Endothelial cell of hepatic sinusoid (primary cell): ENCODE measurements at regions not wholly inside any gene's neighbourhood (a gene's known extent, or its start where the extent isn't known, plus 50 kb on each side); places are given as distances from the start of the nearest gene placed in this dataset.

Experiments
- in situ Hi-C: cut with HindIII; loops from 2 replicates; pipeline ENCODE4 v1.10.0; 2017; ENCODE audit warnings: low sequenced_read_pairs

DNA sequence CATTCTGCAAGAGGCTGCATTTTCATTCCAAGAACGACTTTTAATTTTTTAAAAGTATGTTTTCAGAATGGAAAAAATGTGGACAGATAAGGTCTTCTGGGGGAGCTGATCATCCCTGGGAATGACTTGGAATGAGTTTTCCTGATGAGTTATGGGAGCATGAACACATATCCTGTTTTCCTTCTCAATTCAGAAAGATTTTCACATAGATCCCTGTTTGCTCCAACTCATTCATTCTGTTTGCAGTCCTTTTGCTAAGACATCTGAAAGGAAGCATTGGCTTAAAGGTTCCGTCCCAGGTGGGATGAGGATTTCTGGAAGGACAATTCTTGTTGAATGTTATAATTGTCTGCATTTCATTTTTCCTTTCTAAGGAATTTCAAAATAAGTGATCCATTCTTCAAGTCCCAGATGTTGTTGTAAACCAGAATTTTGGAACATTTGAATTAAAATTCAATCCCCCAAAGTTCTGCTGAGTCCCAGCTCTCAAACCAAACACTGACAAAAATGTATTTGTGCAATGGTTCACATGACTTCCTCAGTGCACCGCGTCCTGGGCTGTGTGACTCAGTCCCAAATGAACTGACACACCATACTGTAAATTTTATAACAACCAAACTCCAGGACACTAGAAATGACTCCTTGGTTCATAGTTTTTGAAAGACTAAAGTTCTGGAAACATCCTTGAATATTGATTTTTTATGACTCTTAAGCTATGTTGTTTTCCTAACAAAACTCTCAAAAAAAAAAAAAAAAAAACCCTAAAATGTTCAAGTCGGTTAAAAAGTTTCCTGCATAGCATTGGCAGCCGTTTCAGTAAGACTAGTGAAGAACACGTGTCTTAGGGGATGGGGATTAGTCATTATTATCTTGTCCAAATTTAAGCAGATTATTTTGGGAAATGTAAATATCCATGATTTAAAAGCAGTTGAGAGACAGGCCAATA lies 281.8 kb upstream of the TCF4 start:
- in situ Hi-C loops = no loop called here

DNA sequence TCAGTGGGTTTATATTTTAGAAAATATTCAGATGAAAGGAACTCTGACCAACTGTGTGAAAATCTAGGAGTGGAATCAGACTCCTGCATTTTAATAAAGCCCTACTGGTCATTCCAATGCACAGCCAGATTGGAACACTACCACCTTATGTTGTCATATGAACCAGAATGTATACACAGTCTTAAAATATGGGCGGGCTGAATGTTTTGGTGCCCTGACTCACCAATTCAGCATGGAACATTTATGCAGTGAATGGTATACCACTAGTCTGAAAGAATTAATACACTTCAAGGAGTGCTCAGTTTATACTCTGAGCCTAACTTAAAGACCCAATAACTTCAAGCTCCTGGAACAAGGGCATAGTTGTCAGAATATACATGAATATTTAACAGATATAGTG lies 280.9 kb upstream of the TCF4 start:
- in situ Hi-C loops = no loop called here

DNA sequence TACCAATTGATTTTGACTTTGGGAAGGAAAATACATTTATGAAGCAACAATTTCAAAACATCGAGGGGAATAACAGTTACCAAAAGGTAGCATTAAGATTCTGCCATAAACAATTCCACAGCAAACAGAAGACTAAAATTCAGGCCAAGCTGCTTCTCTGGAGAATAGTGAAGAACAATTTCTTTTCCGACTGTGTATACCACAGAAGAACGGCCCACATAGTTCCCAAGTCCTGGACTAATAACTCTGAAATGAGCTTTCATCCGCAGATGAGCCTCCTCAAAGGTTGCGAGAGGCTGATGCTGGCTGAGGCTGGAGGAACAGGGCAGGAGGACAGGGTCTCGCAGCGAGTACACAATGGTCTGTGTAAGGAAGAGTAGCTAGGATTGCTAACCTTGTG lies 278.9 kb upstream of the TCF4 start:
- in situ Hi-C loops = no loop called here

DNA sequence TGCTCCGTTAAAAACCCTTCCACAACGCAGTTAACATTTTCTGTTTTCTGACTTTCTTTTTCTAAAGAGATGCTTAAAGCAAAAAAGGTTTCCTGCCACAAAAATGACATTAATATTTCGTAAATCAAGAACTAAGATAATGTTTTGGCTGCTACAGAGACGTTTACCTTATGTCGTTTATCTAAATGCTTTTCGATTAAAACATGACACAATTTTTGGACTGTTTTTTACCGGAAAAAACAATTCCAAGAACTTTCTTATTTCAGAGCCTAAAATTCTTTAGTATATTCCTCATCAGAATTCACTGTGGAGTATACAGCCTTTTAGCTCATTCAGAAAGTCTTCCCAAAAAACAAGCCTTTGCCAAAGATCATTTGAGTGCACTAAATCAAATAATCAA lies 278.0 kb upstream of the TCF4 start:
- in situ Hi-C loops = no loop called here

DNA sequence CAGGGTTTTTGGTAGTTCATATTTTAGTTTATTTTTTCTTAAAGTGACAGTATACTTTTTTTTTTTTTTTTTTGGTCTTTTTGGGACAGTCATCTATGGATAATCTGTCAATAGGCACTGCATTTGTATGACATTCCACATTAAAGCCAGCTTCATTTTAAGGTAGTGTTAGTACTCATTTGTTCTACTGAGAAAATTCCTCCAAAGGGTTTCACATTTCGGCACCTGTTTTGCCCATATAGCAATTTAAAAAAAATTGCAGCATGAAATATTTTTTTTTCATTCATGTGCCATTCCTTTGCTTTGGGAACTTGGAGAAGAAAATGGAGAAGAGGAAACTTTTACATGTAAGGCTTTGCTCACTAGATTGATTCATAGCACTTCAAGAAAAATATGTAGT lies 276.3 kb upstream of the TCF4 start:
- in situ Hi-C loops = no loop called here

DNA sequence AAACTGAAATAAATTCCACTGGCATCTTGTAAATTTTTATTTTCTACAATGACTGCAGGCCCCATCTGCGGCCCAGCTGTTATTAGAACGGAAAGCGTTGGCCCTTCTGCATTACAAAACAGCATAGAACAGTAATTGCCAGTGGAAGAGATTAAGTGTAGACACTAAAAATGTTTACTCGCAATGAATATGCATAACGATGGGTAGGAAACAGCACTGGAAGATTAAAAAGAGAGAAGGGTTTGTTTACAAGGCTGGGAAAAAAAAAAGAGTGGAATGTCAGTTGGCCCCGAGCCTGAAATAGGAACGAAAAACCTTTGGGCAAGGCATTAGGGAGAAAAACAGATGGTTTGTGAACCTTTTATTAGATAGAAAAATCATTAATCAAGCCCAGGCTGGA lies 275.9 kb upstream of the TCF4 start:
- in situ Hi-C loops = no loop called here

DNA sequence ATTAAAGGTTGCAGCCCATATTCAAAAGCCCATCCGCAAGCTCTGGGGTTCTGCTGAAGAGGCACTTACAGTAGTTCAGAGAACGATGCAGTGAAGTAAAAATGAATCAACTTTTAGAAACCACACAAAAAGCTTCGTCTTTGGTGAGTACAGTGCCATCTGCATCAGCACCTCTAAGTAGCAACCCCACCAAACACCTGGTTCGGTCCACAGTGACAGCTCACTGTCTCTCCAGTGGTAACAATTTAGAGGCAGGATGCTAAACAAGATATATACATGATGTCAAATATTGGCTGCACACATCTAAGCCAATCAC lies 275.4 kb upstream of the TCF4 start:
- in situ Hi-C loops = no loop called here

DNA sequence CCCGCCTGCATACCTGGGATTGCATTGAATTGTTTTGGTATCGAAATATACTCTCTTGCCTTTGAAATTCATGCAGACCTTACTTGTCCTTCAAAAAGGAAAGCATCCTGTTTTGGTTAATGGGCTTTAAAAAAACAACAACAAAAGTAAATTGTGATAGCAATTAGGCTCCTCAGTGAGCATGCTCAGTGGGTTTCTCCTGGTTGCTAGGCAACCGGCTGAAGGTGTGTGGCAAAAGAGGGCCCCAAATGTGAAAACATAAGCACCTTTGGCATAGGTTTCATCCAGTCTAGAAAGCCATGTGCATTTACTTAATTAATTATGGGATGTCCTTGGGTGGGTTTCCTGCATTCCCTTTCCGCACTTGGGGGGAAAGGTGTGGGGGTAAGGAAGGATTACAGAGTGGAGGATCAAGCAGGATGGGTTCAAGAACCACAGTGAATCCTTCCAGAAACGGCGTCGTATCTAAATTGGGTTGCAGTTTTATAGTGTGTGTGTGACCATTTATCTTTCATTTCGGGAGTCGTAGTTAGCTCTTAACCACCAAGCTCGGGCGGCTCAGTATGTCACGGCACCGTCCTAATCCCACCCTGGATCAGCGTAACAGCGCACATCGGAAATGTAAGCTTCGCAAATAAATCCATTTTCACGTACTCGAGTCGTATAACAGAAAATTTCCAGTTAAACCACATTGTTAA lies 274.9 kb upstream of the TCF4 start:
- in situ Hi-C loops = no loop called here

DNA sequence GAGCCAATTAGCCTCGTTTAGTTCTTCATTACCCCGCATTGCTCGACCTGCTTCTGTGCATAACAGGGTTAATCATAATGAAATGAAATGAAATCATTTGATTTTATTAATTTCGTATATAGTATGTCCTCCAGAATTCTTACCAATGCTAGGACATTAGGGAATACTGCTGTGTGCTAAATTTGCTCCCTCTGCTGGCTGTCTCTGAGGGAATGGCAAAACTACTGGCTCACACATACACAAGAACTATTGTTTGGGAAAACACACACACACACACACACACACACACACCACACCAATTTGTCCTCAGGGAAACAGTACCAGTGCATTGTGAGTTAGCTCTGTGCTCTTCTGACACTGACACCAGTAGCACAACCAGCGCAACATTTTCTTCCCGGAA lies 273.3 kb upstream of the TCF4 start:
- in situ Hi-C loops = no loop called here

DNA sequence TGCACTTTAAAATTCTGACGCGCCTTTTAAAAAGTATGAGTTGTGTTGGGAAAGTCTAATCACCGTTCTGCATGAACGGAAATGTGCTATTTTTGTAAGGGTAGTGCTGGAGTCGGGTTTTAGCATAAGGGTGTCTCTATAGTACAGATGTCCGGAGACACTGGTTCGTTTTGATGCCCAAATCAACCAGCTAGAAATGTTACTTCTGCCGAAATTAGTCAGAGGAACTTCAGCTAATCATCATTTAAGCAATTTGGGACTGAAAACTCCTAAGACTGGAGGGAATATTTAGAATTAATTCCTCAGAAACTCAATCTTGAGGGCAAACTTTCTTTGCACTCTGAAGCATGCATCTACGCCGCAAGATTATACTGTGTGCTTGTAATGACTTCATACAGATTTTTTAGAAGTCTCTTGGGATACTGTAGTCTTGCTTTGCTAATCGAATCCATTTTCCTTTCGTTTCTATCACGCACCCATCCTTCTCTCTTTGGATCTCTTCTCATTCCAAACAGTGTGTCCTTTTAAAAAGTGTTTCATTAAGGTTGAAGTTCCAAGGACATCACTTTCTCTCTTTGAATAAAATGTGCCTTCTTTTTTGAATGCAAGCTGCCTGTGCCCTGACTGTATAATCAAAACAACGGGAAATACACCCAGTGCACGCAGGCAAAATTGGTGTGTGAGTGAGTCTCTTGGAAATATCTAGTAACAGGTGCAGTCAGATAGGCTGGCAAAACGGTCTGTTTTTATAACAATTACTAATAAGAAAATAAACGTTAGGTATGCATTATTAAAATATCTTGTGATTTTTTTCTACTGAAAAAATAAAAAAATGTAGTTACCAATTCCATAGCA lies 270.9 kb upstream of the TCF4 start:
- in situ Hi-C loops = no loop called here

DNA sequence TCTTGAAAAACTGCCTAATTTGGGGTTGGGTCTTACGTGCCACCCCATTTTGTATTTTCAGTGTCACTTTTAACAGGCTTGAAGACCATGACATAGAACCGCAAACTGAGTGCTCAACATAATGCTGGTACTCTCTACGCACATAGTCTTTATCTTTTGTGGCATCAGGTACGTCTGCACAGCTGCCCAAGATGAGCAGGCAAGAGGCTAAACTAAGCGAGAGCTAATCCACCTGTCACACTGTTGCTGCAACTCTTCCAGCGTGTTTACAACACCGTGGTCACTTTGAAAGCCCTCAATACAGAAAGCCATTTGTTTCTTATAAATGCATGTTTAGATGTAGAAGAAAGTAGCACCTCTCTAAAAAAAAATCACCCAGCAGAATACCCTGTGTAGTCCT lies 270.0 kb upstream of the TCF4 start:
- in situ Hi-C loops = no loop called here

DNA sequence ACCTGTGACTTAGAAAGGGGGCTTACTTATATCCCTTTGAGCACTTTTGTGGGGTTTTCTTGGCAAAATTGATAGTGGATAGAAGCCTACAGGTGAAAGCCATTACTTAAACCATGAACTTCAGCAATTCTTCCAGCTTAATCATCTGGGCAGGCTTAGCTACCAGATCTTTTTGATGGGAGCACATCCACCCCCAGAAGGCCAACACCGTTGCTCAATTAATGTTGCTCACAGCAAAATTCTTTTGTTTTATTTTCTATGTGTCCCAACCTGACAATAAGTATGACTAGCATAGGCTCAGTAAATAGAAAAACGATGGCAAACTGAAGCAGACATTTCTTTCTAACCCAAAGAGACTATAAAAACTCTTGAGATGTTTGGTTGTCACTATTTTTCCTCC lies 269.4 kb upstream of the TCF4 start:
- in situ Hi-C loops = no loop called here

DNA sequence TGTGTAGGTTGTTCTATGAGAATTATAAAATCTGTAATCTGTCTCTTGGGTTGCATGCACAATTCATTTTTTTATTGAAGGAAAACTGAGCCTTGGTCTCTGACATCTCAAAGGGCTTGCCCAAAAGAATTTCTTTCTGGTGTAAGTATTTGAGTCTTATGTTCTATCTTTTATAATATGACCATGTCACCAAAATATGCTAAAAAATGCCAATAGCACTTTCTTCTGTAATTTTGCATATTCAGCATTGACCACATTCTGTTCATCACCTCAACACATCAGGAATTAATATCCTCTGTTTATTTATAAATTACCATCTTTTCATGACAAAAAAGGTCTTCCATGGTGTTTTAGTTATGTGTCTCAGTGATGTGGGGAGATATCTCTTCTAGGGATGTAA lies 268.7 kb upstream of the TCF4 start:
- in situ Hi-C loops = no loop called here

DNA sequence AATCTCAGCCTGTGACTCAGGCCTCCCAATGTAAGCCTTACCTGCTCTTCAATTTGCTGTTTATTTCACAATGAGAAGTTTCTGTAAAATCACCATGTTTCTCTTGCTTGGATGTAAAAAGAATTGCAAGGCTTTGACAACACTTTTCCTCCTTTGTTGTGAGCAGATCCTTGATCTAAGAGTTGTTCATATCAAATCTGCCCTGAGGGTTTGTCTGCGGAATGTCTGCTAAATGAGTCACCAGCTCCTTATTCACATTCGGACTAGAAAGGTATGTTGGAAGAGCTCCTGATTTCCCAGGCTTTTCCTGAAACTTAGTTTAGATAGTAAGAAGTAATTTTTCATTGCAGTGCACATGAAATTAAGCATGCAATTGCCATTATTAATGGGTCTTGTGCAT lies 268.2 kb upstream of the TCF4 start:
- in situ Hi-C loops = no loop called here

DNA sequence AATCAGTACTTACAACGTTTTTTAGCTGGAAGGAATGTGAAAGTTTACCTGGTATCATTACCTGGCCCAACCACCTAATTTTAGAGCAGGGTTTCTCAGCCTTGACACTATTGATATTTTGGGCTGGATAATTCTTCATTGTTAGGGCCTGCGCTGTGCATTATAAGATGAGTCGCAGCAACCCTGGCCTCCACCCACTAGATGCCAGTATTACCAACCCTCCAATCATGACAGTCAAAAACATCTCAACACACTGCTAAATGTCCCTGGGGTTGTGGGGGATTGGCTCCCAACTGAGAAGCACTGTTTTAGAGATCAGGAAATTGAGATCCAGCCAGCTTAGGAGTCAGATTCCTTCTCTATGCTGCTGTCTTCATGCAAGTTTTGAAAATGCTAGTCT lies 265.3 kb upstream of the TCF4 start:
- in situ Hi-C loops = no loop called here

DNA sequence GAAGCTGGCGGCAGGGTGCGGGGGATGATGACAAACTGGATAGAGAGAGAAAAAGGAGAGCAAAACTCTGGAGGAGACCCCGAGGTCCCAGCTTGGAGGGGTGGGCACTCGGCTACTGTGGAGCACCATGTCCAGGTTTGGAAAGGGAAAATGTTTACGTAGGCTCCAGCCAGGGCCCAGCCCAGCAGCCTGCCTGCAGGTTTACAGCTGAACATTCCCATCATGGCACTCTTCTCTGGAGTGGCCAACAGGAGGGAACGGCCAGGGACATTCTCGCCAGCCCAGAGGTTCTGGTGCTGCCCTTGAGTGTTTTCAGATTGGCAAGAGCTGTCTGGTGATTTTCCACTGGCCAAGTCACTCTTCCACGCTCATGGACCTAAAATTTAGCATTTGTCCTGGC lies 262.9 kb upstream of the TCF4 start:
- in situ Hi-C loops = no loop called here

DNA sequence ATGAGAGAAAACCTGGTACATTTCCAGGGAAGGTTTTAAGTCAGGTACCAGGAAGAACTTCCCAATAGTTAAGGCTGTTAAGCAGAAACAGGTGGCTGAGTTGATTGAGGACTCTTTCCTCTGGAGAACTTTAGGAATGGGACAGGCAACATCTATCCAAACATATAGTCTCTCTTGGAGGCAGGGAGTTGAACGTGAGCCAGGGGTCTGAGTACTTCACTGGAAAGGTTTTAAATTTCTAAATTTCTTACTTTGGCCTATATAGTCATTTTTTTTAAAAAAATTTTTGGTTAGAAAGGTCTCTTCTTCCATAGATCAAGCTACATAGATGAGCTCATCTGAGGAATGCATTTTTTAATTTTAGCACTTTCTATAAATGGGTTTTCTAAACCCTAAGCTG lies 261.4 kb upstream of the TCF4 start:
- in situ Hi-C loops = no loop called here

DNA sequence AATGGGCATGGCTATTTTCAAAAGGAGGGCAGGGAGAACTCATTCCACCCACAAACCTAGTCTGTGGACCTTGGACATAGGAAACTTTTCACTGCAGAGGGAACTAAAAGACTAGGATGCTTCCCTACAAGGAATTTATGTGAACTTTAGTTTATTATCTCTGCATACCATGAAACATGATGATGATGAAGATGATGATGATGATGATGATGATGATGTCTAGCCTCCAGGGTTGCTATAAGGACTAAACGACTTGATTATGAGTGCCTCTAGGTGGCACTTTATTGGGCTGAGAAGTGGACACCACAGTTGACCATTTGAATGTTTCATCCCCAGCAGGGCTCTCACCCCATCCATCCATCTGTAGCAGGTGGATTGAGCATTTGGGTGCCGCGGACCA lies 260.0 kb upstream of the TCF4 start:
- in situ Hi-C loops = no loop called here

DNA sequence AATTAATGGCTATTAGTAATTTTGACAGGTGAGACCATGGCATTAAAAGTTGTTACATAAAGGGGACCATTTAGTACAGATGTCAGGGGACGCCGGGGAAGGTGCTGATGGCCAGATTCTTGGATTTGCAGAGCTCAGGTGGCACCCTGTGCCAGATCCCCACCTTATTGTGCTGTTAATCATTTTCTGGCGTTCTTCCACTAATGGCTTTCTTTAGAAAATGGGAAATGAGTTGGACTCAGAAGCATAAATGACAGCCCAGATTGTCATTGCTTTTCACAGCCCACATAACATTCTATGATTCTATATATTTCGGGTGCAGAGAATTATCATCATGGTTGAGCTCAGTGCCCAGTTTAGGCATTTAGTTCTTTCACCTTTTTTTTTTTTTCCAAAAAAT lies 257.2 kb upstream of the TCF4 start:
- in situ Hi-C loops = no loop called here

DNA sequence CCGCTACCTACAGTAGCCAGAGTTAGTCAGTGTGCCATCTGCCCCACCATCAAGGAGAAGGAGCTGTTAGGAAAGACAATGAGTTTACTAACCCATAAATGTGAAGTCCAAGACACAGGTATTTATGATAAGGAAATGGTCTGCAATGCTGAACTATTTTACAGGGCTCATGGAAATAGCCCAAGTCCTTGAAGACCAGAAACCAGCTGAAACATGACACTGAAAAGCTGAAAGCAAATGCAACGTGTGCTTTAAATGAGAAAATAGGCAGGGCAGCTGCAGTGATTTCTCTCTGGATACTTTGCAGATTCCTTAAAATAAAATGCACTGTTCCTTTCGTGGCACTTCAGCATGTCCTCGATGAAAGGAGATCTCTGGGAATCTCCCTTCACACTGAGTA lies 256.4 kb upstream of the TCF4 start:
- in situ Hi-C loops = no loop called here

DNA sequence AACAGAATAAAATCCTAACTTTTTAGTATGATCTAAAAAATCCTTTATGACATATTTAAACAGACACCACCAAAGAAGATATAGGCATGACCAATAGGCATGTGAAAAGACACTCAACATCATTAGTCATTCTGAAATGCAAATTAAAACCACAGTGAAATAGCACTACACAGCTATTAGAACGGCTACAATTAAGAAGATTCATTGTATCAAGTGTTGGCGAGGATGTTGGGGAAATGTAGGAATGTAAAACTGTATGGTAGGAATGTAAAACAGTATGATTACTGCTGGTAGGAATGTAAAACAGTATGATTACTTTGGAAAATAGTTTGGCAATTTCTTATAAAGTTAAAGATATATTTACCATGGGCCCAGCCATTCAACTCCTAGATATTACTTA lies 253.3 kb upstream of the TCF4 start:
- in situ Hi-C loops = no loop called here
